ENCODE measurements at regions not wholly inside any gene's neighbourhood (a gene's known extent, or its start where the extent isn't known, plus 50 kb on each side); places are given as distances from the start of the nearest gene placed in this dataset.

- no peak for TF ChIP-seq CTCF (tag by site-specific recombination; IDR thresholded peaks at IDR 0.05)
- TF ChIP-seq ZBTB7A (tag by site-specific recombination; IDR thresholded peaks at IDR 0.05; ENCODE audit: low read depth), result no peak
- no peak for TF ChIP-seq TCF7L2 (IDR thresholded peaks at IDR 0.05; ENCODE audit: borderline replicate concordance, low read depth, low read length)
- TF ChIP-seq ZIC2 (tag by site-specific recombination; IDR thresholded peaks at IDR 0.05), result no peak
- no peak for TF ChIP-seq ZNF274 (IDR thresholded peaks at IDR 0.05; ENCODE audit: low read length)
- no peak for TF ChIP-seq ZNF274 (tag by site-specific recombination; IDR thresholded peaks at IDR 0.05; ENCODE audit: borderline replicate concordance)
- TF ChIP-seq ZNF354C (tag by site-specific recombination; IDR thresholded peaks at IDR 0.05; ENCODE audit: borderline replicate concordance, low read depth), result no peak
Measured at GRCh38 chr2:67225287-67225973, 171.7 kb upstream of the ETAA1 start.
